Spleen (tissue), 7 donors: ENCODE measurements at regions not wholly inside any gene's neighbourhood (a gene's known extent, or its start where the extent isn't known, plus 50 kb on each side); places are given as distances from the start of the nearest gene placed in this dataset.

Experiments
- POLR2A ChIP-seq, 3 donors: fragments of 450-650 bp; IDR thresholded peaks; one replicate each; pipeline ENCODE4 v1.5.1; 2017; ENCODE audit warnings: antibody characterized with exemption in 3 of 3, mild to moderate bottlenecking in 1 of 3
- POLR2AphosphoS5 ChIP-seq, 3 donors: sonication (generic); formaldehyde crosslinking; IDR thresholded peaks; one replicate each; pipeline ENCODE4 v1.5.1; 2017; ENCODE audit warnings: antibody characterized with exemption in 3 of 3
- TF ChIP-seq, protein P1 (sequence below), 11 experiments: fragments of 200-600 bp in 7 of 11; fragments of 450-650 bp in 4 of 11; sonication (generic) in 4 of 11; IDR thresholded peaks in 8 of 11; conservative IDR thresholded peaks in 3 of 11; 1 replicate in 7 of 11; 2 replicates in 4 of 11; pipeline versions ENCODE4 v1.4.0 to v1.8.0; 2016 to 2021; ENCODE audit warnings: antibody characterized with exemption in 11 of 11, inconsistent platforms in 4 of 11, mild to moderate bottlenecking in 1 of 11
- donor health status: DM: no; HTN: no; CAD: no; lungs with moderate emphysema.
- donor health status: DM: no; HTN: no; CAD: no.
- donor health status: DM: no; HTN: no; CAD: no.

DNA sequence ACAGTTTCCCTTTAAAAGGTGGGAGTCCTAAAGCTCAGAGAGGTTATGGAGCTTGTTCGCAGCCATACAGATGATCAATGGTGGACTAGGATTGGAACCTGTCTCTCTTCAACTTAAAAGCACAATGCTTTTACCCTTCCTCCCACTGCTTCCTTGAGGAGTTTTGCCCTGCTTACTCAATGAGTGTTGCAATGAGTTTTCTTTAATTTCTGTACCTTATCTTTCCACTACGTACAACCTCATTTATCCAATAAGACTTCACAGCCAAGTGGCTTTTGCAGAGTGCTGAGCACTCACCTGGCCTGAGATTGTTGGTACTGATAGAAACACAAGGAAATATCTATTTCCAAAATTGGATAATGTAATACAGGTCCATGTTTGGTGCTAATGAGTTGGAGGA lies 64.7 kb upstream of the ANKRD55 start:
- no peak for TF ChIP-seq POLR2A (IDR thresholded peaks at IDR 0.05)
- TF ChIP-seq, protein P1, sequence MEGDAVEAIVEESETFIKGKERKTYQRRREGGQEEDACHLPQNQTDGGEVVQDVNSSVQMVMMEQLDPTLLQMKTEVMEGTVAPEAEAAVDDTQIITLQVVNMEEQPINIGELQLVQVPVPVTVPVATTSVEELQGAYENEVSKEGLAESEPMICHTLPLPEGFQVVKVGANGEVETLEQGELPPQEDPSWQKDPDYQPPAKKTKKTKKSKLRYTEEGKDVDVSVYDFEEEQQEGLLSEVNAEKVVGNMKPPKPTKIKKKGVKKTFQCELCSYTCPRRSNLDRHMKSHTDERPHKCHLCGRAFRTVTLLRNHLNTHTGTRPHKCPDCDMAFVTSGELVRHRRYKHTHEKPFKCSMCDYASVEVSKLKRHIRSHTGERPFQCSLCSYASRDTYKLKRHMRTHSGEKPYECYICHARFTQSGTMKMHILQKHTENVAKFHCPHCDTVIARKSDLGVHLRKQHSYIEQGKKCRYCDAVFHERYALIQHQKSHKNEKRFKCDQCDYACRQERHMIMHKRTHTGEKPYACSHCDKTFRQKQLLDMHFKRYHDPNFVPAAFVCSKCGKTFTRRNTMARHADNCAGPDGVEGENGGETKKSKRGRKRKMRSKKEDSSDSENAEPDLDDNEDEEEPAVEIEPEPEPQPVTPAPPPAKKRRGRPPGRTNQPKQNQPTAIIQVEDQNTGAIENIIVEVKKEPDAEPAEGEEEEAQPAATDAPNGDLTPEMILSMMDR (IDR thresholded peaks at IDR 0.05 in 8 of 11, conservative IDR thresholded peaks at IDR 0.05 in 3 of 11) = no peak
- no peak for TF ChIP-seq POLR2AphosphoS5 (IDR thresholded peaks at IDR 0.05)
